ENCODE measurements at regions not wholly inside any gene's neighbourhood (a gene's known extent, or its start where the extent isn't known, plus 50 kb on each side); places are given as distances from the start of the nearest gene placed in this dataset.

- Histone ChIP-seq H3K79me2 (ENCODE audit: insufficient read depth, low read length) (no peaks in the 10 kb centered on the region), H3K4me3 (replicated peaks in 1 of 2; ENCODE audit: low read depth in 1 of 2, low read length in 2 of 2) (no peak overlapping the region), H3K27ac (ENCODE audit: low read depth, low read length) (no peak overlapping the region), H4K20me1 (ENCODE audit: insufficient read depth) (no peaks in the 10 kb centered on the region), H3K9me2 (ENCODE audit: insufficient read depth) (no peaks in the 10 kb centered on the region), H3K4me1 (ENCODE audit: control insufficient read depth in 1 of 2, insufficient read depth in 2 of 2, low read length in 2 of 2) (no peaks in the 10 kb centered on the region), H3K9me3 (ENCODE audit: control insufficient read depth in 1 of 2, insufficient read depth in 1 of 2, low read depth in 1 of 2, low read length in 2 of 2) (peaks cover 3 to 4% of the 10 kb centered on the region in 2 experiments; a peak in 3 of 4 replicates), H2AFZ (ENCODE audit: low read depth, low read length, poor library complexity, severe bottlenecking) (no peak overlapping the region), H3K36me3 (ENCODE audit: control insufficient read depth in 1 of 2, insufficient read depth in 2 of 2, low read length in 2 of 2) (no peaks in the 10 kb centered on the region), H3K27me3 (ENCODE audit: insufficient read depth, low read length) (no peaks in the 10 kb centered on the region), H3K4me2 (ENCODE audit: low read length) (no peak overlapping the region), H3K9ac (ENCODE audit: low read length) (no peak overlapping the region)
- ChIA-PET RAD21 (ENCODE audit: low non-redundant PET in 1 of 2, low total read pairs in 2 of 2, uncharacterized antibody in 2 of 2, unreplicated experiment in 2 of 2) (no interaction called here), POLR2A (no interaction called here), CTCF (no interaction called here)
- intact Hi-C loops (cut with micrococcal nuclease): no loop called here
- TF ChIP-seq MAX (IDR thresholded peaks at IDR 0.05) (no peak), EZH2 (IDR thresholded peaks at IDR 0.05) (no peak), EGR1 (IDR thresholded peaks at IDR 0.05; ENCODE audit: low read depth) (no peak), POLR2AphosphoS5 (IDR thresholded peaks at IDR 0.05; ENCODE audit: low read depth, low read length) (no peak), JUND (IDR thresholded peaks at IDR 0.05) (no peak), REST (IDR thresholded peaks at IDR 0.05; ENCODE audit: low read depth) (no peak), CEBPB (IDR thresholded peaks at IDR 0.05; ENCODE audit: low read depth) (no peak), EZH2phosphoT487 (IDR thresholded peaks at IDR 0.05; ENCODE audit: borderline replicate concordance) (no peak), YY1 (IDR thresholded peaks at IDR 0.05; ENCODE audit: extremely low read depth, insufficient replicate concordance, low read depth, low read length) (no peak)
- no TSS peak for BruUV-seq (replicated peaks)
- ATAC-seq: no peak
- no peak for DNase-seq (ENCODE audit: low read depth, low spot score)
Measured at GRCh38 chr18:67074309-67074708, 442.2 kb downstream of the DSEL start.

Measured in HCT116 (cell line).